ENCODE measurements at regions not wholly inside any gene's neighbourhood (a gene's known extent, or its start where the extent isn't known, plus 50 kb on each side); places are given as distances from the start of the nearest gene placed in this dataset.

DNA sequence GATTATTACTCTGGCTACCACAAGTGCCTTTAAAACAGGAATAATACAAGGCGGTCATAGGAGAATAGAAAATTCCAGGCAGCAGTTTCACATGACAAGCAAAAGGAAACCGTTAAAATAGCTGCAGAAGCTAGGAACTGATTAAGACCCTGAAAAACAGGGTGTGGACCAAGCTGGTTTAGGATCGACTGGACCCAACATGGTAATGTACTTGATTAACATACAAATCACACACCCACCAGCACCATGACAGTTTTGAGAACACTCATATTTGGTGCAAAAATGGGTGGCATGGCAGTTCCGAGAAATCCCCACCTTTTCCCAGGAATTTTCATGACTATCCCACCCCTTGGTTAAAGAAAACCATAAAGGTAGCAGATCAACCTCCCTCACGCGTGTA, 51.9 kb upstream of the TMEM163 start:
- DNase-seq (ENCODE audit: extremely low read depth, insufficient read length) = no peak
- no peak overlapping the region for H3K4me3 ChIP-seq (replicated peaks; ENCODE audit: low read depth, low read length)
- no peaks in the 10 kb centered on the region; the same call in none of the 2 replicates for H3K27me3 ChIP-seq (replicated peaks; ENCODE audit: control insufficient read depth, insufficient read depth, low read length)
- H3K36me3 ChIP-seq (ENCODE audit: control insufficient read depth, insufficient read depth, low read length) = no peaks in the 10 kb centered on the region
- TF ChIP-seq, protein P1, sequence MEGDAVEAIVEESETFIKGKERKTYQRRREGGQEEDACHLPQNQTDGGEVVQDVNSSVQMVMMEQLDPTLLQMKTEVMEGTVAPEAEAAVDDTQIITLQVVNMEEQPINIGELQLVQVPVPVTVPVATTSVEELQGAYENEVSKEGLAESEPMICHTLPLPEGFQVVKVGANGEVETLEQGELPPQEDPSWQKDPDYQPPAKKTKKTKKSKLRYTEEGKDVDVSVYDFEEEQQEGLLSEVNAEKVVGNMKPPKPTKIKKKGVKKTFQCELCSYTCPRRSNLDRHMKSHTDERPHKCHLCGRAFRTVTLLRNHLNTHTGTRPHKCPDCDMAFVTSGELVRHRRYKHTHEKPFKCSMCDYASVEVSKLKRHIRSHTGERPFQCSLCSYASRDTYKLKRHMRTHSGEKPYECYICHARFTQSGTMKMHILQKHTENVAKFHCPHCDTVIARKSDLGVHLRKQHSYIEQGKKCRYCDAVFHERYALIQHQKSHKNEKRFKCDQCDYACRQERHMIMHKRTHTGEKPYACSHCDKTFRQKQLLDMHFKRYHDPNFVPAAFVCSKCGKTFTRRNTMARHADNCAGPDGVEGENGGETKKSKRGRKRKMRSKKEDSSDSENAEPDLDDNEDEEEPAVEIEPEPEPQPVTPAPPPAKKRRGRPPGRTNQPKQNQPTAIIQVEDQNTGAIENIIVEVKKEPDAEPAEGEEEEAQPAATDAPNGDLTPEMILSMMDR (IDR thresholded peaks at IDR 0.05; ENCODE audit: insufficient read depth, low read length, poor library complexity, severe bottlenecking) = no peak

- TF ChIP-seq, protein P1 (IDR thresholded peaks at IDR 0.05; ENCODE audit: insufficient read depth, low read length, poor library complexity, severe bottlenecking) = no peak
- Histone ChIP-seq H3K27me3 (replicated peaks; ENCODE audit: control insufficient read depth, insufficient read depth, low read length) (no peaks in the 10 kb centered on the region; the same call in none of the 2 replicates), H3K36me3 (ENCODE audit: control insufficient read depth, insufficient read depth, low read length) (no peaks in the 10 kb centered on the region), H3K4me3 (replicated peaks; ENCODE audit: low read depth, low read length) (no peak overlapping the region)
- no peak for DNase-seq (ENCODE audit: extremely low read depth, insufficient read length)
Observed at GRCh38 chr2:134771313-134771801, 52.6 kb upstream of the TMEM163 start.

DNA sequence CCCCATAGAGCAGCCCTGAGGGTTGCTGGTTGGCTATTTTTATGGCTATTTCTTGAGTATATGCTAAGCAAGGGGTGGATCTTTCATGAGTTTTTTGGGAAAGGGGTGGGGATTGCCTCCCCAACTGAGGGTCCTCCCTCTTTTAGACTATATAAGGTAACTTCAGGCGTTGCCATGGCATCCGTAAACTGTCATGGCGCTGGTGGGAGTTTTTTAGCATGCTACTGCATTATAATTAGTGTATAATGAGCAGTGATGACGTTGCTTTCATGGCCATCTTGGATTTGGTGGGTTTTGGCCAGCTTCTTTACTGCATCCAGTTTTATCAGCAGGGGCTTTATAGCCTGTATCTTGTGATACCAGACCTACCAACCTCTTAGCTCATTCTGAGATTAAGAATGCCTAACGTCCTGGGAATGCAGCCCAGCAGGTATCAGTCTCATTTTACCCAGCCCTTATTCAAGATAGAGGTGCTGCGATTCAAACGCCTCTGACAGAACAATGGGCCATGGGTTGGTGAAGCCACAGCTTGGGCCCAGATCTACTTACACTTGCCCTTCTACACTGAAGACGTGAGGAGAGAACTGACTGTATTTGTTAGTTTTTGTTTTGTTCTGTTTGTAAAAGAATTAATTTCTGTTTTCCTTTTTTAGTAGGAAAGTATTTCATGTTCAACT, 53.8 kb upstream of the TMEM163 start:
- Histone ChIP-seq H3K27me3 (replicated peaks; ENCODE audit: control insufficient read depth, insufficient read depth, low read length) (no peaks in the 10 kb centered on the region; the same call in 1 of the 2 replicates), H3K4me3 (replicated peaks; ENCODE audit: low read depth, low read length) (no peak overlapping the region), H3K36me3 (ENCODE audit: control insufficient read depth, insufficient read depth, low read length) (no peaks in the 10 kb centered on the region)
- no peak for DNase-seq (ENCODE audit: extremely low read depth, insufficient read length)
- TF ChIP-seq, protein P1 (IDR thresholded peaks at IDR 0.05; ENCODE audit: insufficient read depth, low read length, poor library complexity, severe bottlenecking) = no peak

- H3K4me3 ChIP-seq (replicated peaks; ENCODE audit: low read depth, low read length) = no peak overlapping the region
- no peaks in the 10 kb centered on the region for H3K36me3 ChIP-seq (ENCODE audit: control insufficient read depth, insufficient read depth, low read length)
- TF ChIP-seq, protein P1 (IDR thresholded peaks at IDR 0.05; ENCODE audit: insufficient read depth, low read length, poor library complexity, severe bottlenecking) = no peak
- DNase-seq (ENCODE audit: extremely low read depth, insufficient read length) = no peak
- H3K27me3 ChIP-seq (replicated peaks; ENCODE audit: control insufficient read depth, insufficient read depth, low read length) = no peaks in the 10 kb centered on the region; the same call in 1 of the 2 replicates
Observed at GRCh38 chr2:134773335-134773734, 54.5 kb upstream of the TMEM163 start.

DNA sequence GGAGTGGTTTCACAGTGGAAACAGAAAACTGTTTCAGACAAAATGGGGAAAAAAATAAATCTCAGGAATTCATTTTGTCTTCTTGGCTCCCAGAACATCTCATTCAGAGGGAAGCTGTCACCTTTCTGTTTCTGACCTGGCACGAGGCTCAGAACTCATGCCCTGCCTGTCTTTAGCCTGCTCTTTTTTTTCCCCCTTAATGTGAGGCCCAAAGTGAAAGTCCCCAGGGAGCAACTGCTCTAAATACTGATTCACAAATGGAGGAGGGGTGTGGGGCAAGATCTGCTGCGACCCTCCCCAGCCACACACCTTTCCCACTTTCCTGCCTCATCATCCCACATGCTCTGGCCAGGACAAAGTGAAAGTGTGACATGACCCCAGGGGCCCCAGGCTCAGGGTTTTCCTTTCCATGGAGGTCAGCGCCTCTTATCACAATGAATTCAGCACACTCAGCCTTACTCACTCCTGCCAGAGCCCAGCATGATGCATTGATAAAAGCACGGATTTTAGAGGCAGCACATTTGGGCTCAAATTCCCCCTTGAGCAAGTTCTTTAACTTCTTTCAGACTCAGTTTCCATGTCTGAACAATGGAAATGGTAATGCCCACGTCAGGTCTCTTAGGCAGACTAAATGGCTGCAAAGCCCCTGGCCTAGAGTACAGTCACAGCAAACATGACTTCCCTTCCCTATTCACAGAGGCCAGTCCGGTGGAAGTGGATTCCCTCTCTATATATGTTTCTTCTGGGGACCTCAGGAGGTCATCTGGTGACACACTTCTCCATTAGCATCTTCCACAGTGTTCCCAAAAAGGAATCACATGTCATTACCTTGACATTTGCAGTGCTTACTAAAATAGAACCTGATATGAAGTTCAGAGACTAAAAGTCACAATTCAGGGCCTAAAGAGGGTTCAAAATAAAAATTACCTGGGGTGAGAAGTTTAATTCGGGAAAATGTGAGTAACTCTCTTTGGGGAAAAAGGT, 55.3 kb upstream of the TMEM163 start:
- H3K4me3 ChIP-seq (replicated peaks; ENCODE audit: low read depth, low read length) = no peak overlapping the region
- no peaks in the 10 kb centered on the region; the same call in 1 of the 2 replicates for H3K27me3 ChIP-seq (replicated peaks; ENCODE audit: control insufficient read depth, insufficient read depth, low read length)
- TF ChIP-seq, protein P1 (IDR thresholded peaks at IDR 0.05; ENCODE audit: insufficient read depth, low read length, poor library complexity, severe bottlenecking) = no peak
- no peaks in the 10 kb centered on the region for H3K36me3 ChIP-seq (ENCODE audit: control insufficient read depth, insufficient read depth, low read length)
- no peak for DNase-seq (ENCODE audit: extremely low read depth, insufficient read length)
